ENCODE measurements at regions not wholly inside any gene's neighbourhood (a gene's known extent, or its start where the extent isn't known, plus 50 kb on each side); places are given as distances from the start of the nearest gene placed in this dataset.
"Not testable (repeated sequence)": the region's sequence is repeated elsewhere in the genome, so short reads cannot be mapped to it uniquely, and the experiment has no call there.

- DNase-seq (ENCODE audit: low spot score): no peak
Observed at GRCh38 chr16:64724339-64724738, 397.5 kb downstream of the CDH11 start.

GRCh38 chr16:64718486-64718885, 403.4 kb downstream of the CDH11 start:
- no peak for DNase-seq (ENCODE audit: low spot score)

GRCh38 chr16:64717871-64718270, 404.0 kb downstream of the CDH11 start:
- DNase-seq (ENCODE audit: low spot score): no peak

GRCh38 chr16:64715624-64716023, 406.2 kb downstream of the CDH11 start:
- DNase-seq (ENCODE audit: low spot score): no peak

GRCh38 chr16:64712026-64712425, 409.8 kb downstream of the CDH11 start:
- no peak for DNase-seq (ENCODE audit: low spot score)

GRCh38 chr16:64711596-64711995, 410.3 kb downstream of the CDH11 start:
- DNase-seq (ENCODE audit: low spot score): no peak

- no peak for DNase-seq (ENCODE audit: low spot score)
Observed at GRCh38 chr16:64711026-64711425, 410.8 kb downstream of the CDH11 start.

- no peak for DNase-seq (ENCODE audit: low spot score)
Observed at GRCh38 chr16:64705443-64705842, 416.4 kb downstream of the CDH11 start.

GRCh38 chr16:64704386-64704785, 417.5 kb downstream of the CDH11 start:
- DNase-seq (ENCODE audit: low spot score): no peak

- DNase-seq (ENCODE audit: low spot score): no peak
Observed at GRCh38 chr16:64702415-64702814, 419.4 kb downstream of the CDH11 start.

GRCh38 chr16:64700628-64701027, 421.2 kb downstream of the CDH11 start:
- no peak for DNase-seq (ENCODE audit: low spot score)

GRCh38 chr16:64696866-64697265, 425.0 kb downstream of the CDH11 start:
- no peak for DNase-seq (ENCODE audit: low spot score)

- no peak for DNase-seq (ENCODE audit: low spot score)
Observed at GRCh38 chr16:64695684-64696083, 426.2 kb downstream of the CDH11 start.

GRCh38 chr16:64693946-64694345, 427.9 kb downstream of the CDH11 start:
- no peak for DNase-seq (ENCODE audit: low spot score)

GRCh38 chr16:64687786-64688185, 434.1 kb downstream of the CDH11 start:
- DNase-seq (ENCODE audit: low spot score): no peak

GRCh38 chr16:64687123-64687522, 434.7 kb downstream of the CDH11 start:
- DNase-seq (ENCODE audit: low spot score): no peak

GRCh38 chr16:64679976-64680690, 441.7 kb downstream of the CDH11 start:
- DNase-seq (ENCODE audit: low spot score): no peak

- no peak for DNase-seq (ENCODE audit: low spot score)
Observed at GRCh38 chr16:64669573-64669972, 452.3 kb downstream of the CDH11 start.

- DNase-seq (ENCODE audit: low spot score): no peak
Observed at GRCh38 chr16:64667334-64667877, 454.5 kb downstream of the CDH11 start.

GRCh38 chr16:64662312-64662711, 459.6 kb downstream of the CDH11 start:
- not testable (repeated sequence) for DNase-seq (ENCODE audit: low spot score)

- no peak for DNase-seq (ENCODE audit: low spot score)
Observed at GRCh38 chr16:64659866-64660265, 462.0 kb downstream of the CDH11 start.

GRCh38 chr16:64657316-64658011, 464.4 kb downstream of the CDH11 start:
- DNase-seq (ENCODE audit: low spot score): no peak

GRCh38 chr16:64656471-64656870, 465.4 kb downstream of the CDH11 start:
- DNase-seq (ENCODE audit: low spot score): no peak
